ENCODE measurements at regions not wholly inside any gene's neighbourhood (a gene's known extent, or its start where the extent isn't known, plus 50 kb on each side); places are given as distances from the start of the nearest gene placed in this dataset.

- no peak for TF ChIP-seq ZNF462 (CRISPR knock-in tag; IDR thresholded peaks at IDR 0.05)
Measured at GRCh38 chr2:187646556-187646955, 92.3 kb upstream of the TFPI start (continued).

DNA sequence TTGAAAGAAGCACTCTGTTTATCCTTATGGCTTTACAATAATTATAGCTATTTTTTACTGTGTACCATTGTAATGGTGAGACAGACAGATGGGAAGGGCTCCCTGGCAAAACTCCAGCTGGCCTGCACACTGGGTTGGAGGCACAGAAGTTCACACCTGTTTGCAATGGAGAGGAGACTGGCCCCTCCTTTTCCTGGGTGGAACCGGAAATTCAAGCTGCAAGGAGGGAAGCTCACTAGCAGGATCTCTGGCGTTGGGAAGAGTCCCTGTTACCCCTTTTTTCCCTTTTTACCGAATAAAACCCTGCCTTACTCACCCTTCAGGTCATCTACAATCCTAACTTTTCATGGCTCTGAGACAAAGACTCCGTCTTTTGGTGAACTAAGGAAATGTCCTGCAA is 100.3 kb upstream of the TFPI start:
- Histone ChIP-seq H3K4me3 (no peak overlapping the region), H4K20me1 (replicated peaks; ENCODE audit: insufficient read depth) (no peaks in the 10 kb centered on the region), H3K9me2 (ENCODE audit: insufficient read depth) (no peaks in the 10 kb centered on the region), H3K4me1 (ENCODE audit: insufficient read depth) (peaks cover 30% of the 10 kb centered on the region), H3K36me3 (ENCODE audit: insufficient read depth) (no peaks in the 10 kb centered on the region; the same call in 1 of the 2 replicates), H2AFZ (no peak overlapping the region), H3K27ac (ENCODE audit: low read depth) (no peak overlapping the region), H3F3A (replicated peaks; ENCODE audit: low read depth) (no peaks in the 10 kb centered on the region), H3K79me2 (replicated peaks; ENCODE audit: insufficient read depth) (no peaks in the 10 kb centered on the region), H3K4me2 (no peak overlapping the region), H3K27me3 (ENCODE audit: insufficient read depth) (no peaks in the 10 kb centered on the region)
- Mint-ChIP-seq H3K27me3 (ENCODE audit: insufficient read depth, low read depth, poor library complexity) (no peaks in the 10 kb centered on the region), H3K4me1 (peaks cover 16% of the 10 kb centered on the region; the same call in 2 of the 3 replicates), H3K4me3 (no peak overlapping the region), H3K36me3 (ENCODE audit: low read depth) (no peaks in the 10 kb centered on the region), H3K9me3 (no peaks in the 10 kb centered on the region), H3K27ac (no peak overlapping the region)
- ATAC-seq (peak; percentile 47), DNase-seq (ENCODE audit: low spot score) (peak; percentile 45)
- TF ChIP-seq, protein P1, sequence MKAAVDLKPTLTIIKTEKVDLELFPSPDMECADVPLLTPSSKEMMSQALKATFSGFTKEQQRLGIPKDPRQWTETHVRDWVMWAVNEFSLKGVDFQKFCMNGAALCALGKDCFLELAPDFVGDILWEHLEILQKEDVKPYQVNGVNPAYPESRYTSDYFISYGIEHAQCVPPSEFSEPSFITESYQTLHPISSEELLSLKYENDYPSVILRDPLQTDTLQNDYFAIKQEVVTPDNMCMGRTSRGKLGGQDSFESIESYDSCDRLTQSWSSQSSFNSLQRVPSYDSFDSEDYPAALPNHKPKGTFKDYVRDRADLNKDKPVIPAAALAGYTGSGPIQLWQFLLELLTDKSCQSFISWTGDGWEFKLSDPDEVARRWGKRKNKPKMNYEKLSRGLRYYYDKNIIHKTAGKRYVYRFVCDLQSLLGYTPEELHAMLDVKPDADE (IDR thresholded peaks at IDR 0.05): no peak
- TF ChIP-seq JUNB (IDR thresholded peaks at IDR 0.05; ENCODE audit: unreplicated experiment) (no peak), ZNF462 (CRISPR knock-in tag; IDR thresholded peaks at IDR 0.05) (no peak)
- TF ChIP-seq, protein P2, sequence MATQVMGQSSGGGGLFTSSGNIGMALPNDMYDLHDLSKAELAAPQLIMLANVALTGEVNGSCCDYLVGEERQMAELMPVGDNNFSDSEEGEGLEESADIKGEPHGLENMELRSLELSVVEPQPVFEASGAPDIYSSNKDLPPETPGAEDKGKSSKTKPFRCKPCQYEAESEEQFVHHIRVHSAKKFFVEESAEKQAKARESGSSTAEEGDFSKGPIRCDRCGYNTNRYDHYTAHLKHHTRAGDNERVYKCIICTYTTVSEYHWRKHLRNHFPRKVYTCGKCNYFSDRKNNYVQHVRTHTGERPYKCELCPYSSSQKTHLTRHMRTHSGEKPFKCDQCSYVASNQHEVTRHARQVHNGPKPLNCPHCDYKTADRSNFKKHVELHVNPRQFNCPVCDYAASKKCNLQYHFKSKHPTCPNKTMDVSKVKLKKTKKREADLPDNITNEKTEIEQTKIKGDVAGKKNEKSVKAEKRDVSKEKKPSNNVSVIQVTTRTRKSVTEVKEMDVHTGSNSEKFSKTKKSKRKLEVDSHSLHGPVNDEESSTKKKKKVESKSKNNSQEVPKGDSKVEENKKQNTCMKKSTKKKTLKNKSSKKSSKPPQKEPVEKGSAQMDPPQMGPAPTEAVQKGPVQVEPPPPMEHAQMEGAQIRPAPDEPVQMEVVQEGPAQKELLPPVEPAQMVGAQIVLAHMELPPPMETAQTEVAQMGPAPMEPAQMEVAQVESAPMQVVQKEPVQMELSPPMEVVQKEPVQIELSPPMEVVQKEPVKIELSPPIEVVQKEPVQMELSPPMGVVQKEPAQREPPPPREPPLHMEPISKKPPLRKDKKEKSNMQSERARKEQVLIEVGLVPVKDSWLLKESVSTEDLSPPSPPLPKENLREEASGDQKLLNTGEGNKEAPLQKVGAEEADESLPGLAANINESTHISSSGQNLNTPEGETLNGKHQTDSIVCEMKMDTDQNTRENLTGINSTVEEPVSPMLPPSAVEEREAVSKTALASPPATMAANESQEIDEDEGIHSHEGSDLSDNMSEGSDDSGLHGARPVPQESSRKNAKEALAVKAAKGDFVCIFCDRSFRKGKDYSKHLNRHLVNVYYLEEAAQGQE (IDR thresholded peaks at IDR 0.05; ENCODE audit: unreplicated experiment): no peak
